Fibroblast of pulmonary artery (primary cell): ENCODE measurements at regions not wholly inside any gene's neighbourhood (a gene's known extent, or its start where the extent isn't known, plus 50 kb on each side); places are given as distances from the start of the nearest gene placed in this dataset.
"Not testable (repeated sequence)": the region's sequence is repeated elsewhere in the genome, so short reads cannot be mapped to it uniquely, and the experiment has no call there.

Experiments
- DNase-seq: peaks from one replicate; pipeline ENCODE4 v3.0.0-alpha.2; 2010; ENCODE audit warnings: low read depth
- H3K4me3 ChIP-seq: replicated peaks from 2 replicates; pipeline ENCODE4 v1.5.1; 2011; ENCODE audit warnings: low read depth, mild to moderate bottlenecking, control low read depth, low read length, moderate library complexity
- CTCF ChIP-seq: IDR thresholded peaks from 2 replicates; pipeline ENCODE4 v1.5.1; 2011; ENCODE audit warnings: mild to moderate bottlenecking, control low read depth, low read length, inconsistent platforms; ENCODE audit errors: missing control alignments

GRCh38 chr3:106512846-106513245 is 644.0 kb upstream of the CBLB start:
- no peak for TF ChIP-seq CTCF
- no peak for DNase-seq
- no peak overlapping the region for H3K4me3 ChIP-seq

- no peak for DNase-seq
- no peak overlapping the region for H3K4me3 ChIP-seq
- TF ChIP-seq CTCF, result no peak
These were observed 645.6 kb upstream of the CBLB start for GRCh38 chr3:106514431-106514830.

GRCh38 chr3:106518516-106518915 is 649.7 kb upstream of the CBLB start:
- no peak for TF ChIP-seq CTCF
- DNase-seq, result peak; percentile 52
- H3K4me3 ChIP-seq, result no peak overlapping the region

GRCh38 chr3:106522397-106522796 is 653.6 kb upstream of the CBLB start:
- H3K4me3 ChIP-seq, result no peak overlapping the region
- DNase-seq, result no peak
- no peak for TF ChIP-seq CTCF

GRCh38 chr3:106528932-106529331 is 660.1 kb upstream of the CBLB start:
- H3K4me3 ChIP-seq, result no peak overlapping the region
- DNase-seq, result no peak
- no peak for TF ChIP-seq CTCF

GRCh38 chr3:106529738-106530137 is 660.9 kb upstream of the CBLB start:
- TF ChIP-seq CTCF, result no peak
- no peak overlapping the region for H3K4me3 ChIP-seq
- DNase-seq, result no peak

- H3K4me3 ChIP-seq, result no peak overlapping the region
- no peak for DNase-seq
- no peak for TF ChIP-seq CTCF
These were observed 661.6 kb upstream of the CBLB start for GRCh38 chr3:106530367-106530766.

- not testable (repeated sequence) for H3K4me3 ChIP-seq, DNase-seq
These were observed 663.0 kb upstream of the CBLB start for GRCh38 chr3:106531771-106532329.
